ENCODE measurements at regions not wholly inside any gene's neighbourhood (a gene's known extent, or its start where the extent isn't known, plus 50 kb on each side); places are given as distances from the start of the nearest gene placed in this dataset.

DNA sequence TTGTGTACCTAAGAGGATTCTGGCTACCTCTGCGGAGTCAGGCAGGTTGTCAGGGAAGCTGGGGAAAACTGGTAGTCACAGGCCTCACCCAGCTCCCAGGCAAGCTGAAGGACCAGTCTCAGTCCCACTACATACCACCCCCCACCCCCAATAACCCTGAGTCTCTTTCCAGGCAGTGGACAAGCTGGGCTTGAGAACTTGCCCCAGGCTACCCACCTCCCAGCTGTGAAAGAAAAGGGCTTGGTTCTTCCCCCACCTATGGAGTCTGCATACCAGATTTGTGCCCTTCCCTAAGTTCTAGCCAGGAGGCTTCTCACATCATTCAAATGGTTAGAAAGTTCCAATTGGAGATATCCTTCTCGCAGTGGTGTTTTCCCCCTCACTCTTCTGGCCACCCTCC lies 1678.8 kb downstream of the MAT2B start:
- Histone ChIP-seq H3K79me2 (ENCODE audit: control insufficient read depth, insufficient read depth, low read length) (no peaks in the 10 kb centered on the region), H3K36me3 (ENCODE audit: control insufficient read depth in 2 of 2, extremely low read depth in 1 of 2, insufficient read depth in 2 of 2, low read length in 2 of 2) (no peaks in the 10 kb centered on the region), H4K20me1 (ENCODE audit: control insufficient read depth, extremely low read depth, insufficient read depth, low read length) (no peaks in the 10 kb centered on the region), H3K4me2 (ENCODE audit: control insufficient read depth, extremely low read depth, insufficient read depth, low read depth, low read length) (no peak overlapping the region), H3K9ac (ENCODE audit: control insufficient read depth, extremely low read depth, insufficient read depth, low read length) (no peak overlapping the region), H3K4me1 (ENCODE audit: control insufficient read depth, extremely low read depth, insufficient read depth, low read length) (no peaks in the 10 kb centered on the region), H3K4me3 (ENCODE audit: control insufficient read depth in 2 of 3, extremely low read depth in 1 of 3, insufficient read depth in 2 of 3, low read depth in 1 of 3, low read length in 3 of 3) (no peak overlapping the region), H3K9me1 (ENCODE audit: control insufficient read depth, extremely low read depth, insufficient read depth, low read length) (no peaks in the 10 kb centered on the region), H2AFZ (ENCODE audit: control insufficient read depth, low read length) (no peak overlapping the region), H3K27ac (ENCODE audit: control insufficient read depth, insufficient read depth, low read length) (no peak overlapping the region), H3K27me3 (ENCODE audit: control insufficient read depth, extremely low read depth, insufficient read depth, low read length) (no peaks in the 10 kb centered on the region), H3K9me3 (ENCODE audit: control insufficient read depth, low read depth, low read length) (peaks cover 2% of the 10 kb centered on the region)
- dilution Hi-C loops (cut with MboI; ENCODE audit: extremely low pct_ligation_motif_present, low sequenced_read_pairs), result no loop called here
- TF ChIP-seq EZH2 (IDR thresholded peaks at IDR 0.05; ENCODE audit: low read length) (no peak), CTCF (optimal IDR thresholded peaks at IDR 0.05 in 1 of 3, IDR thresholded peaks at IDR 0.05 in 1 of 3, conservative IDR thresholded peaks at IDR 0.05 in 1 of 3; ENCODE audit: extremely low read depth in 1 of 3, insufficient read depth in 2 of 3, low read length in 3 of 3) (no peak)
- no peak for DNase-seq (ENCODE audit: low read depth, low spot score)
- no peak for FAIRE-seq

DNA sequence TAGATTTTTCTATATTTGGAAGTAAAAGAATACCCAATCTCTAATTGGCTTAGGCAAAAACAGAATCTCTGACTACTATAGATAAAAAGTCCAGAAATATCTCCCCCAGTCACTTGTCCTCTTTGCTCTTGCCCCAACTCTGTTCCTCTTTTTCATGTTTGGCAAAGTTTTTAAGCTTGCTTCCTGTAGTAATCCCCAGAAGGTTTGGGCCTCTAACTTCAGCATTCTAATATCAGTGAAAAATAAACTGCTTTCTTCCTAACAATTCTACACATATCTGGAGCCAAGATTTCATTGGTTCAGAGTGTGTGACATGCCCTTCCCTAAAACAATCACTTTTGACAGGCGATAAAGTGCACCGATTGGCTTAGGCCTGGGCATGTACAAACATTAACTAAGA lies 1680.3 kb downstream of the MAT2B start:
- H3K4me3 ChIP-seq (ENCODE audit: control insufficient read depth in 2 of 3, extremely low read depth in 1 of 3, insufficient read depth in 2 of 3, low read depth in 1 of 3, low read length in 3 of 3), result no peak overlapping the region
- dilution Hi-C loops (cut with MboI; ENCODE audit: extremely low pct_ligation_motif_present, low sequenced_read_pairs), result no loop called here
- H3K27ac ChIP-seq (ENCODE audit: control insufficient read depth, insufficient read depth, low read length), result no peak overlapping the region
- FAIRE-seq (no peak), DNase-seq (ENCODE audit: low read depth, low spot score) (no peak)
- no peaks in the 10 kb centered on the region for H3K4me1 ChIP-seq (ENCODE audit: control insufficient read depth, extremely low read depth, insufficient read depth, low read length)
- peaks cover 2% of the 10 kb centered on the region for H3K9me3 ChIP-seq (ENCODE audit: control insufficient read depth, low read depth, low read length)
- TF ChIP-seq CTCF (optimal IDR thresholded peaks at IDR 0.05 in 1 of 3, IDR thresholded peaks at IDR 0.05 in 1 of 3, conservative IDR thresholded peaks at IDR 0.05 in 1 of 3; ENCODE audit: extremely low read depth in 1 of 3, insufficient read depth in 2 of 3, low read length in 3 of 3), result no peak
- TF ChIP-seq EZH2 (IDR thresholded peaks at IDR 0.05; ENCODE audit: low read length), result no peak
- no peaks in the 10 kb centered on the region for H3K36me3 ChIP-seq (ENCODE audit: control insufficient read depth in 2 of 2, extremely low read depth in 1 of 2, insufficient read depth in 2 of 2, low read length in 2 of 2)
- no peaks in the 10 kb centered on the region for H4K20me1 ChIP-seq (ENCODE audit: control insufficient read depth, extremely low read depth, insufficient read depth, low read length)
- H3K79me2 ChIP-seq (ENCODE audit: control insufficient read depth, insufficient read depth, low read length), result no peaks in the 10 kb centered on the region
- H3K27me3 ChIP-seq (ENCODE audit: control insufficient read depth, extremely low read depth, insufficient read depth, low read length), result no peaks in the 10 kb centered on the region
- no peaks in the 10 kb centered on the region for H3K9me1 ChIP-seq (ENCODE audit: control insufficient read depth, extremely low read depth, insufficient read depth, low read length)
- H3K4me2 ChIP-seq (ENCODE audit: control insufficient read depth, extremely low read depth, insufficient read depth, low read depth, low read length), result no peak overlapping the region
- no peak overlapping the region for H3K9ac ChIP-seq (ENCODE audit: control insufficient read depth, extremely low read depth, insufficient read depth, low read length)
- no peak overlapping the region for H2AFZ ChIP-seq (ENCODE audit: control insufficient read depth, low read length)

Measured in keratinocyte (primary cell).